Hematopoietic multipotent progenitor cell (in vitro differentiated cells): ENCODE measurements at regions not wholly inside any gene's neighbourhood (a gene's known extent, or its start where the extent isn't known, plus 50 kb on each side); places are given as distances from the start of the nearest gene placed in this dataset.
"Not testable (repeated sequence)": the region's sequence is repeated elsewhere in the genome, so short reads cannot be mapped to it uniquely, and the experiment has no call there.

ENCODE experiments used
- DNase-seq, 3 donors: peaks; one replicate each; pipeline ENCODE4 v3.0.0-alpha.2; 2011 to 2015; ENCODE audit warnings: low read depth in 2 of 3, low spot score in 2 of 3

DNA sequence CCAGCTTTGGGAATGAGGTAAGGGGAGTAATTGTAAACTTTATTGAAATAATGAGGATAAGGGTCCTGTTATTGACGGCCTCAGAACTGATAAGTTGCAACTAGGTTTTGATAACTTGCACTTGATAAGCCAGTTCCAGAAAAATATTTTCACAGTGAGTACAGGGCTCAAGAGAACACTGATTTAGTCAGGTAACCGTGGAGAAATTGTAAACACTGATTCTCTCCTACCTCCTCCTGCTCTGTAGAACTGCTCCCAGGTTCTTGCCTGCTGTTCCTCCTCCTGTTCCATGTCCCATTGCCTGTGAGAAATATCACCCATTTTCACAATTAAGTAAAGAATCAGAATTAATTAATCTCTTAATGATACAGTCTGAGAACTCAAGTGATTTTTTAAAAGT lies 55.0 kb upstream of the CXXC4 start:
- DNase-seq, result no peak

DNA sequence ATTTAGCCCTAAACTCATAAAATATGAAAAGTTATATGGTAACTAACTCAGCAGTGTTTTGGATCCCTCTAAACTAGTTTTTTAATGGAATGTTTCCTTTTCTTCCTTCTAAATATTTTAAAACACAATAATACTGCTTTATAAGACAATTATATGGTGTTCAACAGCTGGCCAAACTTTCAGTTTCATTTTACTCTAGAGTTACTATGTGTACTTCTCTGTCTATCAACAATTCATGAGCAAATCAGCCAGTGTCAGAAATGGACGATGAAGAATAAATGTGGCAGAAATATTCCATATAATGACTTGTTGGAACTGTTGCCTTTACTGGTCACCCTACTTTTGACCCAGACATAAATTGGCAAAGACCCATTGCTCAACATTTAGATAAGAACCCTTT lies 64.8 kb upstream of the CXXC4 start:
- DNase-seq, result no peak

DNA sequence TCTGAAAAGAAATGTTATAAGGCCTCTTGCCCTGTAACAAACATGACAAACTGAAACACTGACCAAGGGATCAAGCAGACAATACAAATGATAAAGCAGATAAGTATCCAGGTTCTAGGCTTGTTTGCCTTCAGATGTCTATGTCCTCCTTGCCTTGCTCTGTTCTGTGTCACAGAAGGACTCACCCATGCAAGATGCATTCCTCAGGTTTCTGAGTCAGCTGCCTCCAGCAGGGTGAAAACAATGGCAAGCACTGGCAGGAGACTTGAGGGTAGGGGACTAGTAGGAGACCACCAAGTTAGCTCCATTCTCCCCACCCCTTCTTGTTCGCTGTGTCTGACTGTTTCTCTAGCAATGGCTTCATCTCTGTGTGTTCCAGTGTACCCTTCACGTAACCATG lies 76.6 kb upstream of the CXXC4 start:
- DNase-seq, result no peak

DNA sequence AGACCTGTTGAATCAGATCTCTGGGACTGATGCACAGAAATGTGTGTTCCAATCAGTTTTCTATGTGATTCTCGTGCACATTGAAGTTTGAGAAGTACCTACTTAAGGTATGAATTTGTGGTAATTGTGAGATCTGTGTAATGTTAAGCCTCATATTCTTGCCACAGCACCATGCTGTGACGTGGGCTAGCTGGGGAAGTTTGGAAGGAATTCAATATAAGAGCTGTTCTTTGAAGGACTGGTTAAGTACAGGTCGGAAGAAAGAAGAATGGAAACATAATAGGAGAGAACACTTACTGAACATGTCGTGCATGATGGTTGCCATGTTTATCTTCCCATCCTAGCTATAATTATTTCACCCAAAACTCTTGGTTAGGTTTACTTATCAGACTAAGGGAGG lies 79.7 kb upstream of the CXXC4 start:
- no peak for DNase-seq

DNA sequence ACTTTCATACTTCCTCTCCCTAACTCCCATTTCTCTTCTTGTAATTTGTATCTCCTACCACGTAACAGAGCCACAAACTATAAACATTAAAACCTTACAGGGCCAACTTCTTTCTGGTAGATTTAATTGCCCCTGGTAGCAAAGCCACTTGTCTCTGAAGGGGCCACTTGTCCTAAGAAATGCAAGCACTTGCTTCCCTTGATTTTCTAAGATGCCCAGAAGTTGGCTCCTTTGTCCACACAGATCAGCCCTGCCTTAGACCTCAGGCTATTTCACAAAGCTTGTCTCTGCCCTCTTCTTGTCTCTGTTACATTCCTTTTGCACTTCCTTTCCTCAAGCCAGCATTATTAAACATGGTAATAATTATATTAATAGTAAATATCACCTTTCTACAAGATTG lies 80.6 kb upstream of the CXXC4 start:
- DNase-seq, result no peak

DNA sequence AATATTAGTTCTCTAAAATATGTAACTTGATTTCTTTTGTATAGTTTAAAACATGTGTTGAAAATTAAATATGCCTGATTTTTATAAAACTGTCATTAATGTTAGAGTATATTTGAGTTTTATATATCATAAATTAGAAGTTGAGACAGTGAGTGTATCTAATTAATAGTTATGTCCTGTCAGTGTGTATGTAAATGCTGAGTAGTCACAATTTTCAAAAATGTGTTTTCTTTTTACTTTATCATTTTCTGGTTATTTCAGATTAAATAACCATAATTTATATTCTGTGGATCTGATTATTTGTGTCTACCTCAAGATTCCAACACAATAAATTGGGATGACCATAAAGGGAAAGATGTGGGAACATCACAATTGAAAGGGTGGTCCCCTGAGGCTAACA lies 82.7 kb upstream of the CXXC4 start:
- DNase-seq, result no peak

DNA sequence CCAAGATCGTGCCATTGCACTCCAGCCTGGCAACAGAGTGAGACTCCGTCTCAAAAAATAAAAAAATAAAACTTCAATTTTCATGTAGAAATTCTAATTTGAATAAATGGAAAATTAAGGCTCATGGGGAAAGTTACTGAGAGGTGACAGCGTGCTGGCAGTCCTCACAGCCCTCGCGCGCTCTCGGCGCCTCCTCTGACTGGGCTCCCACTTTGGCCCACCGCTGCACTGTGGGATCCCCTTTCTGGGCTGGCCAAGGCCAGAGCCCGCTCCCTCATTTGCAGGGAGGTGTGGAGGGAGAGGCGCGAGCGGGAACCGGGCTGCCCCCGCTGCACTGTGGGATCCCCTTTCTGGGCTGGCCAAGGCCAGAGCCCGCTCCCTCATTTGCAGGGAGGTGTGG lies 86.8 kb upstream of the CXXC4 start:
- not testable (repeated sequence) for DNase-seq

DNA sequence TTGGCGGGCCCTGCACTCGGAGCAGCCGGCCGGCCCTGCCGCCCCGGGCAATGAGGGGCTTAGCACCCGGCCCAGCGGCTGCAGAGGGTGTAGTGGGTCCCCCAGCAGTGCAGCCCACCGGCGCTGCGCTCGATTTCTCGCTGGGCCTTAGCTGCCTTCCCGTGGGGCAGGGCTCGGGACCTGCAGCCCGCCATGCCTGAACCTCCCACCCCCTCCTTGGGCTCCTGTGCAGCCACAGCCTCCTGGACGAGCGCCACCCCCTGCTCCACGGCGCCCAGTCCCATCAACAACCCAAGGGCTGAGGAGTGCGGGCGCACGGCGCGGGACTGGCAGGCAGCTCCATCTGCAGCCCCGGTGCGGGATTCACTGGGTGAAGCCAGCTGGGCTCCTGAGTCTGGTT lies 87.4 kb upstream of the CXXC4 start:
- not testable (repeated sequence) for DNase-seq

DNA sequence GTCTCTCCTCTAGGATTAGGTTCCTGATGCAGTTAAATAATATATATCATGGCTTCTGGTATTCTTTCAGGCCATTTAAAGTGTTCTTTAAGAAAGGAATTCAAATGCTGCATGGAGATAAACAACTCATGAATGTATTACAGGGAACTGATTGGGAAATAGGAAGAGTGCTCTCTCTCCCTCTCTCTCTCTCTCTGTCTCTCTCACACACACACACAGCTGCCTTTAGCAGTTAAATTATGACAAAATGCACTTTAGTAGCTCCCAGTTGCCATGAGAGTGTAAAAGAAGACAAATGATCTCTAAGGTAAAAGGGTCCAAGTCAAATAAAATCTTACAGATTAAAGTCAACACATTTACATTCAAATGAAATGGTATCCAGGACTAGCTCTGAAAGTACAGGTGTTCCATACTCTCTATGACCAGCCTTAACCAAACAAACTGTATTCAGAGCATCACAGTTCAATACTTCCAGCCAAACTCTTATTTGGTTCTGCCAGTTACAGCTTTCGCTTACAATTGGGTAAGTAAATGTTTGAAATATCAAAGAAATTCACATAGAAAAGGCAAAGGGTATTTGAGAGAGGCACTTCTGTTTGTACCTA lies 94.7 kb upstream of the CXXC4 start:
- no peak for DNase-seq

DNA sequence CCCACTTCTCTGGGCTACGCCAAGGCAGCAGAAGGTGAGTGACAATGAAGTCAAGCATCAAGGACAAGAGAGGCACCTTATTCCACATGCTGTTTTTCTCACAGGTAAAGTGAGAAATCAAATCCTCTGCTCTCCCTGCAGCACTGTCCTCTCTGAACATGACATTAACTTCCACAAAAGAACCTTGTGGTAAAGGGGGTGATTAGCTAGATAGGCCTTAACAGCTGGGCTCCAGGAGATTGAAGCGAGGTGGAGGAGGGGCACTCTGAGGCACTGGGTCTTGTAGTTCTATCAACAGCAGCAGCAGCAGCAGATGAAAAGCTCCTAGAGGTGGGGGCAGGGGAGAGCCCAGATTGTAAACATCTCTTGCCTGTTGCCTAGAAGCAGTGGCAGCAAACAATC lies 96.8 kb upstream of the CXXC4 start:
- DNase-seq, result no peak

DNA sequence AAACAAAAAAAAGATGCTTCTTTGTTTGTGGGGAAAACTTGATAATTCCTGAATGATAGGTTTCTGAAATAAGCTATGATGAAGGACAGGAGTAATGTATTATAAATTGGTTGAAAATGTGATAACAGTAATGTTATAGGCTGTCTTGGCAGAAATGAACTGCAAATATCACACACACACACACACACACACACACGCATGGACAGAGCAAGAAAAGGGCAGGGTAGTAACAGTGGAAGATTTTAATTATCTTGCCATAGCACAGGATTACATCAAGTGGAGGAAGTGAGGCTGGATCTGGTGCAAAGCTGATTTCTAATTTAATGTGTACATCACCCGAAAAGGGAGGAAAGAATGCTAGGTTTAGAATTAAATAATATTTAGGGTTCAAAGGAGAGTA lies 97.5 kb upstream of the CXXC4 start:
- no peak for DNase-seq

DNA sequence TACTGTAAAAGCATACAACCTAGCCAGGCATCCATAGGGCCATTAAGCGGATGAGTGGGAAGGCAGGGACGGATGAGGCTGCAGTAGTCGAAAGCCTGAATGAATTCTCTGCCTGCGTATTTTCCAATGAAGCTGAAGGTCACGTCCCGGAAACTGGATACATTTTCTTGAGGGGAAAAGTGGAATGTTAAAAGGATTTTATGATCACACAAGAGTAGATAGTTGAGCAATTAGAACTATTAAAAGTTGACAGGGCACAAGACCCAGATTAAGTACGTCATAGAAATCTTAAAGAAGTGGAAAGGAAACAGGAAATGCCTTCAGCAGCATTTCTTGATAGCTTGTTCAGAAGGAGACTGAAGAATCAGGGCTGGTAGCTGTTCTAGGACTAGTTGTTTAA lies 98.3 kb upstream of the CXXC4 start:
- DNase-seq, result no peak

DNA sequence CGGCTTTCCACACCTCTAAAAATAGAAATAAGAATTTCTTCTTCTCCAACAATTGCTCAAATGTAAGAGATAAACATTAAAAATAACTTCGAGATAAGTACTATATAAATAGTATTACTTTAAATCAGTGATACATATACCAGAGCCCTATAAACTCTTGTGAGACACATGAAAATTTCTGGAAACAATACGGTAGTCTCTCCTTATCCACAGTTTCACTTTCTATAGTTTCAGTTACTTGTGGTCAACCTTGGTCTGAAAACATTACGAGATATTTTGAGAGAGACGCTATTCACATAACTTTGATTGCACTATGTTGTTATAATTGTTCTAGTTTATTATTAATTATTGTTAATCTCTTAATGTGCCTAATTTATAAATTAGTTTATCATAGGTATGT lies 101.5 kb upstream of the CXXC4 start:
- no peak for DNase-seq

DNA sequence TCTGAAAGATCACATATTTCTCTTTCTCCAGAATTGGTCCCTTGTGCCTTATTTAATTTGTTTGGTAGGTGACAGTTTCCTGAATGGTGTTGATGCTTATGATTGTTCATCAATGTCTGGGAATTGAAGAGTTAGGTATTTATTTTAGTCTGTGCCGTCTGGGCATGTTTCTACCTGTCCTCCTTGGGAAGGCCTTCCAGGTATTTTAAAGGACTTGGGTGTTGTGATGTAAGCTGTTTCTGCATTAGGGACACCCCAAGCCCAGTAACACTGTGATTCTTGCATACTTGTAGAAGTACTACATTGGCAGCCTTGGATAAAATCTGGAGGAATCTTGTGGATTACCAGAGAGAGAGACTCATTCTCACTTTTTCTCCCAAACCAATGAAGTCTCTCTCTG lies 120.8 kb upstream of the CXXC4 start:
- no peak for DNase-seq

DNA sequence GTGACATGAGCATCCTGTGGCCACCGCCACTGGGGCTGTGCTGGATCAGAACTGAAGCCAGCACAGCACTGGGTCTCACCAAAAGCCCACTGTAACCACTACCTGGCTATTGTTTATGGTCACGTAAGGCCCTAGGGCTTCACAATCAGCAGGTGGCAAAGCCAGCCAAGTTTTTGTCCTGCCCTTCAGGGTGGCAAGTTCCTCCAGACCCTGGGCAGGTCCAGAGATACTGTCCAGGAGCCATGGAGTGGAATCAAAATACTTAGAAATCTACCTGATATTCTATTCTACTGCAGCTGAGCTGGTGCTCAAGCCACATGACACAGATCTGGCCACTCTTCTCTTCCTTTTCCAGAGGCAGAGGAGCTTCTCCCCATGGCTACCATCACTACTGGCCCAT lies 121.2 kb upstream of the CXXC4 start:
- no peak for DNase-seq

DNA sequence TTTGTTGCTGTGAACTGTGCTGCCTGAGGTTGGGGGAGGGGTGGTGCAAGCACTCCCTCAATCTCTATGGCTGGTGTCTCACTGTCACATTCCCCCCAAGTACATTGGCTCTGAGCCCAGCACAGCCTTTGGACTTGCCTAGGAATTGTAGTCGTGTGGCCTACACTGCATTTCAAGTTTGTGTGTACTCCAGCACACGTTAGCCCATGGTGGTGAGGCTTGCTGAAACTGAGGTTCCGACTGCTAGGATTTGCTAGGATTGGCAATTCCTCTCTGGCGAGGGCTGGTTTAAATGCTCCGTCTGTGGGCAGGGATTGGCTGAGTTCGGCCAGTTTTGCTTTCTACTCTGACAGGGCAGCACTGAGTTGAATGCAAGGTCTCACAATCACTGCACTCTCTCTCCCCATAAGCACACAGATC lies 121.7 kb upstream of the CXXC4 start:
- DNase-seq, result no peak

DNA sequence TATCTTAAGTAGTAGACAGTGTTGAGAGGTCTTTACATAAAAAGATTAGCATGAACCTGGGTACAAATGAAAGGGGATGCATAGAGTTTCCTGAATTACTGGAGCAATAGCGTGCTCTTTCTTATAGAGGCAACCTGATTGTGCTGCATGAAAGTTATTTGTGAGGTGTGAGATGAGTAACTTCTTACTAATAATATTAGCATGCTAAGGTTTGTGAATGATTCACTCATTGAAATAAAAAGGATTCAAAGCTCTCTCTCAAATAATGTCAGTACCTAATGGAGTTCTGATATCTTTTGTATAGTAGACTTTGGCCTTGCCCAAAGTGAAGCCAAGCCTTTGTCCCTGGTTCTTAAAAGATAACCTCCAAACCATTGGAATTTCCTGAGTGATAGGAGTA lies 131.0 kb upstream of the CXXC4 start:
- no peak for DNase-seq

DNA sequence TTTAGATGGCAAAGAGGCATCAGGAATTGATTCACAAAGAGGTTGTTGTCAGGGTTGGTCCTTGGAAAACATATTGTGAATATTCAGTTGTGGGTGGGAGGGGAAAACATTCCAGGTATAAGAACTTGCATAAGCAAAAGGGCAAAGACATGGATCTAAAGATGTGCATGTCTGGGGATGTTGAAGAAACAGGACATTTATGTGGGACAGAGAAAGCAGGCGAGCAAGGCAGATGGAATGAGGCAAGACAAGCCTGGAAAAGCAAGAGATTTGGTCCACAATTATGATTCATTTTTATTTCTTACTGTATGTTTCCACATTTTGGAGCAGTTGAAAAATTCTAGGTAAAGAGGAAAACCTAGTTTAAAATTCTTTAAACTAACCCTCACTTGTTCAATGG lies 134.9 kb upstream of the CXXC4 start:
- DNase-seq, result no peak

DNA sequence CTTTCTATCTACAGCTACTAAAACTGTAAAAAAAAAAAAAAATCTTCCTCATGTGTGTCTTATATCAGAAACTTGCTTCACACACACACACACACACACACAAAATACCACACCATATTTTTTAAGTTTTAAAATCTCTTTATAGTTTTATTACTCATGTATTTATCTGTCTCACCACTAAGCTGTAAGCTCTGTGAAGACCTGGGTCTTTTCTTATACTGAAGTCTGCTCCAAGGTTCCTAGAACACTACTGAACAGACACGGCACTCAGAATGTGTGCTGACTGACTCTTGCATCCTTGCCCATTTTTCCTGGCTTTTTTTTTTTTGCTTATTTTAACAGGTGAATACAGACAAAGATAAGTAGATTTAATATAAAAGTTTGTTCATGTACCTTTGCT lies 135.6 kb upstream of the CXXC4 start:
- no peak for DNase-seq

DNA sequence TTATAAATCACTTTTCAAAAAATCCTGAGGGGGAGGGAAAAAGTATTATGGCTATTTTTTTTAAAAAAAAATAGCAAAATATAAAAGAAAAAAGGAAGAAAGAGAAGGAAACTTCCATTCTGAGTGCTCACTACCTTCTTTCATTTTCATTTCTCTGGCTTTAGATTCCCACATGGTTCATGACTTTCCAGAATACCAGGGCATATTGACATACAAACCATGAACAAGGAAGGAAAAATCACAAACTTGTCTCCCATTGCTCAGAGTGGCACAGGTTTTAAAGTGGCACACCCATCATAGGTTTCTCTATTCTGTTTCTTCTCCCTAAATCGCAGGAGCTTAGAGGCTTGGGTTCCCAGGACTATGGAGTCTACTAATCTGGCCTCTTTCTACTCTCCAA lies 136.3 kb upstream of the CXXC4 start:
- no peak for DNase-seq

DNA sequence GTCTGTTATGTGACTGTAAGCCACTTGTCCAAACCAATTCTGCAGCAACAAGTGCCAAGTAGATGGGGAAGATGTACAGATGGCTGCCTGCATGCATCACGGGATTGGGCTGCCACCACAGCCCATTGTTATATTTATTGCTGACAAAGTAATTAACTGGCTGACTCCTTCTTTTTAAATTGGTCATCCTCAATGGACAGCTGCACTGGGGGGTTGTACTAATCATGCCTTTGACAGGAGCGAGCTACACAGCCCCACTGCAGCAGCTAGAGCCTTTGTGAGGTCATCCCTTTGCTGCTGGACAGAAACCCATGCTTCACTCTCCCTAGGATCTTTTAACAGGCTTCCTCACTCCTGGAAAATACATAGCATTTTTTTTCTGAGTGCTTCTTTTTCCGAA lies 146.7 kb upstream of the CXXC4 start:
- DNase-seq, result no peak

DNA sequence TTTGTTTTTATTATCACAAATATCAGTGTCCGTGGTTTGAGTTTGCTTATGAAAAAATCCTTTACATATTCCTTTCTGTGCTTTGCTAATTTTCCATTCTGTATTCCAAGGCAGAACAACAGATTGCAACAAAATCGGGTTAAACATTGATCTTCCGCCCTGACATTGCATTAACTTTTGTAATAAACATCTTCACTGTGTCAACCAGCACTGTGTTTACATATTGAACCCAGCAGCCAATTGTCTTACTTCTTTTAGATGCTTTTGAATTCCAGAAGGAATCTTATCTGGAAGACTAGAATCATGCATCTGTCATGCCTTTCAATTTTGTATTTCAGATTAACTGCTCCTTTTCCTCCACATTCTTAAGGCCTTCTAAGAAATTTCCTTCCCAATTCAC lies 147.8 kb upstream of the CXXC4 start:
- DNase-seq, result no peak

DNA sequence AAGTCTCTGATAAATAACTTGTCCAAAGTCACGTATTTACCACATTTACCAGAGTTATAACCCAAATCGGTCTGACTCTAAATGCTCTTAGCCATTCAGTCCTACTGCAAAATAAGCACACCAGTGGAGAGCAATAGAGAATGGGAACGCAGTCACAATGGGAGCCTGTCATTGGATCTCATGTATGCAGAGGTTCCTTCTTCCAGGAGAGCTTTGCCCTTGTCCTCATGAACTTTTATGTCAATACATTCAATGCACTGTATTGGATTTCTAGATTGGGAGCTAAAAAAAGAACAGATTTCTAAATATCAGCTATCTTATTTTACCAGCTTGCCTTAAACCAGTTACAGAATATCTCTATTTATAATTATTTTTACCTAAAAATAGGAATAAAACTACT lies 149.1 kb upstream of the CXXC4 start:
- DNase-seq, result no peak

DNA sequence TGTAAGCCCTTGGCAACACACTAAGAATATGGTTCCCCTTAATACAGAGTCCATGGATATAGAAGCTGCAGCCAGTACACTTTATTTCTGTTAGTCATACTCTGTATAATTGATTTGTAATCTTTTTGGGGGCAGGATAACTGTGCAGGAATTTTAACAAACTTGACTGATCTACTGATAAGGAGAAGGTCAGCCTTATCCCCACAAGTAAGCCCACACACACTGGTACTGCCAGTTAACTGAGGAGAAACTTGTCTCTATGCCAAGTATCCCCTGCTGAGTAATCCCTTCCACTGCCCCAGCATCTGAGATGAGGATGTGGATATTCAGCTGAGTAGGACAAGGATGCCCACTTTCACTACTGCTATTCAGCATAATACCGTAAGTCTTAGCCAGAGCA lies 154.9 kb upstream of the CXXC4 start:
- no peak for DNase-seq
